RWPE2 (cell line): ENCODE measurements at regions not wholly inside any gene's neighbourhood (a gene's known extent, or its start where the extent isn't known, plus 50 kb on each side); places are given as distances from the start of the nearest gene placed in this dataset.
"Not testable (repeated sequence)": the region's sequence is repeated elsewhere in the genome, so short reads cannot be mapped to it uniquely, and the experiment has no call there.

Experiments
- ATAC-seq: fragments of 200-7000 bp; cut with Tn5 transposase; 3 replicates; pipeline ENCODE4 v1.9.1; 2021; ENCODE audit warnings: low read depth
- DNase-seq: peaks from one replicate; pipeline ENCODE4 v3.0.0-alpha.2; 2020; ENCODE audit warnings: low spot score
- H3K27ac ChIP-seq: fragments of 450-650 bp; 2 replicates; pipeline ENCODE4 v1.5.1; 2017; ENCODE audit warnings: mild to moderate bottlenecking; ENCODE audit not compliant: poor library complexity, severe bottlenecking
- H3K27me3 ChIP-seq: fragments of 250-450 bp; sonication (Bioruptor Pico); 2 replicates; pipeline ENCODE4 v1.5.1; 2021; ENCODE audit warnings: mild to moderate bottlenecking, moderate library complexity; ENCODE audit not compliant: insufficient read depth, poor library complexity, severe bottlenecking
- H3K36me3 ChIP-seq: fragments of 250-450 bp; sonication (Bioruptor Pico); 2 replicates; pipeline ENCODE4 v1.5.1; 2020; ENCODE audit warnings: low read depth, mild to moderate bottlenecking, moderate library complexity
- H3K4me1 ChIP-seq: fragments of 250-450 bp; sonication (Bioruptor Pico); 2 replicates; pipeline ENCODE4 v1.5.1; 2021; ENCODE audit warnings: mild to moderate bottlenecking, moderate library complexity; ENCODE audit not compliant: insufficient read depth, poor library complexity, severe bottlenecking
- H3K4me3 ChIP-seq: fragments of 250-450 bp; sonication (Bioruptor Pico); 2 replicates; pipeline ENCODE4 v1.5.1; 2021; ENCODE audit warnings: mild to moderate bottlenecking, moderate library complexity; ENCODE audit not compliant: severe bottlenecking
- H3K9me3 ChIP-seq: fragments of 250-450 bp; sonication (Bioruptor Pico); 2 replicates; pipeline ENCODE4 v1.5.1; 2021; ENCODE audit warnings: mild to moderate bottlenecking, moderate library complexity; ENCODE audit not compliant: severe bottlenecking
- TF ChIP-seq, protein P1 (sequence below): fragments of 450-650 bp; IDR thresholded peaks from one replicate; pipeline ENCODE4 v1.5.1; 2017; ENCODE audit warnings: mild to moderate bottlenecking, moderate library complexity; ENCODE audit not compliant: poor library complexity, severe bottlenecking

DNA sequence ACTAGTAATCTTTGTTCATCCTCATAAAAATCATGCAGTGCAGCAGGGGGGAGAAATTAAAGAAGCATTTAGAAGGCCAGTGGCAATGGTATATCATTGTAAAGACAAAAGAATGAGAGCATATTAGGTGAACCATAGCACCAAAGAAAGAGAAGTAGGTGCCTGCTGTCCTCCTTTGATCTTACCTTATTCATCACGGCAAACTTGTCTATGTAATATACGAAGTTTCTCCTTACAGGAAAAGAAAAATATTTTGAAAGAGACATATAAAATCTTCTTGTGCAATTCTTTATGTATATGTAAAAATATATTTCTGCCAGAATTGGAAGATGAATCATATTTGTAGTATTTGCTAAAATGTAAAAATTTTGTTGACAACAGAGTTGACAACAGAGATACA lies 411.3 kb upstream of the ARRDC3 start:
- ATAC-seq: no peak
- no peak overlapping the region for H3K27ac ChIP-seq

DNA sequence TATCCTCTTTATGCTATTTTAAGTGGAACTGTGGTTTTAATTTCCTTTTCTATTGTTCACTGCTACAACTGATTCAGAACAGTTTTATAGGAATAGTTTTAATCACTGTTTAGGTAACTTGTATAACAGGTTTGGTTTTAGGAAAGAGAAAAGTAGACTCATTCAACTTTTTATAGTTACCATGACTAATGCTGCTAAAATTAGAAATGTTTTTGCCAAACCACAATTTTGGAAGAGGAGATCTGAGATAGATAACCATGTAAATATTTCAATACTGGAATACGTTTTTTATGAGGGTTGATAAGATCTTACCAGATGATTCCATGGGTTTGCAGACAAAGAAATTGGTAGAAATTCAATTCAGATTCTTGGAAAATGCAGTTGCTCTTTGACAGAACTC lies 404.6 kb upstream of the ARRDC3 start:
- H3K9me3 ChIP-seq: no peaks in the 10 kb centered on the region
- DNase-seq: no peak
- TF ChIP-seq, protein P1, sequence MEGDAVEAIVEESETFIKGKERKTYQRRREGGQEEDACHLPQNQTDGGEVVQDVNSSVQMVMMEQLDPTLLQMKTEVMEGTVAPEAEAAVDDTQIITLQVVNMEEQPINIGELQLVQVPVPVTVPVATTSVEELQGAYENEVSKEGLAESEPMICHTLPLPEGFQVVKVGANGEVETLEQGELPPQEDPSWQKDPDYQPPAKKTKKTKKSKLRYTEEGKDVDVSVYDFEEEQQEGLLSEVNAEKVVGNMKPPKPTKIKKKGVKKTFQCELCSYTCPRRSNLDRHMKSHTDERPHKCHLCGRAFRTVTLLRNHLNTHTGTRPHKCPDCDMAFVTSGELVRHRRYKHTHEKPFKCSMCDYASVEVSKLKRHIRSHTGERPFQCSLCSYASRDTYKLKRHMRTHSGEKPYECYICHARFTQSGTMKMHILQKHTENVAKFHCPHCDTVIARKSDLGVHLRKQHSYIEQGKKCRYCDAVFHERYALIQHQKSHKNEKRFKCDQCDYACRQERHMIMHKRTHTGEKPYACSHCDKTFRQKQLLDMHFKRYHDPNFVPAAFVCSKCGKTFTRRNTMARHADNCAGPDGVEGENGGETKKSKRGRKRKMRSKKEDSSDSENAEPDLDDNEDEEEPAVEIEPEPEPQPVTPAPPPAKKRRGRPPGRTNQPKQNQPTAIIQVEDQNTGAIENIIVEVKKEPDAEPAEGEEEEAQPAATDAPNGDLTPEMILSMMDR: no peak
- H3K36me3 ChIP-seq: no peaks in the 10 kb centered on the region
- H3K4me3 ChIP-seq: no peak overlapping the region
- no peaks in the 10 kb centered on the region for H3K4me1 ChIP-seq
- H3K27ac ChIP-seq: no peak overlapping the region
- H3K27me3 ChIP-seq: peaks cover 6% of the 10 kb centered on the region
- ATAC-seq: peak; percentile 40; the same call in 2 of the 3 replicates

More for the DNA sequence above, 411.3 kb upstream of the ARRDC3 start:
- Histone ChIP-seq H3K36me3 (no peaks in the 10 kb centered on the region), H3K27me3 (peaks cover 8% of the 10 kb centered on the region), H3K9me3 (no peaks in the 10 kb centered on the region), H3K4me3 (no peak overlapping the region), H3K4me1 (no peaks in the 10 kb centered on the region)
- TF ChIP-seq, protein P1: no peak
- no peak for DNase-seq

DNA sequence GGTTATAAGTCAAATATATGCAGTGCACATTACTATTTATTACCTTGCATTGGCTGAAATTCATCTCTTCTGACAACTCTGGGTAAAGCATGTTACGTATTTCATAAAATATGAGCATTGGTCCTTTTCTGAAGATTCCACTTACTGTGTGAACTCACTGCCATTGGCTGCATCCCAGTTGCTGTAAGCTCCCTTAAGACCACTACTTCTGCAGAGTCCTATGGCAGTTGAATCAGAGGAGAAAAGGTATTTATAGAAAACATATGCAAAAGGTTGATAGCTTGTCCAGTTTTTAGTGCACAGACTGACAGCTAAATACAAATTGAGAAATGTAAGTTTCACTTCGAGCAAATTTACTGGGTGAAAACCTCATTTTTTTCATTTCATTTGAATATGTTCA lies 394.6 kb upstream of the ARRDC3 start:
- no peak for ATAC-seq
- Histone ChIP-seq H3K4me1 (no peaks in the 10 kb centered on the region), H3K36me3 (no peaks in the 10 kb centered on the region), H3K27ac (no peak overlapping the region), H3K4me3 (no peak overlapping the region), H3K9me3 (no peaks in the 10 kb centered on the region), H3K27me3 (peaks cover 17% of the 10 kb centered on the region)
- DNase-seq: no peak
- TF ChIP-seq, protein P1: no peak

DNA sequence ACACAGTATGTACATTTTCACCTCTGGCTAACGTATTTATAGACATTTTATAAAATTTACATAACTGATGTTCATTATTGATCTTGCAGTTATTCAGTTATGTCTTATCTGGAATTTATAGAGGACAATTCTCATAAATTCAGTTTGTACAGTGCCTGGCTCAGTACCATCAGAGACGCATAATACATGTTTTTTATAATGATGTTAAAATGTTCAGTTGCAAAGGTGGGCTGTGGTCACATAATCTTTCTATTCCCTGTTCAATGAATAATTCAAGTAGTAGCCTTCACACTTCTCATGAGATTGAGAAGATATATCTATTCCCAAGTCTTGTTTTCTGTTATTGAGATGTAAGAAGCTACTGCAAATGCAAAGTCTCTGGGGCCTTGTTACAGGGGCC lies 393.1 kb upstream of the ARRDC3 start:
- Histone ChIP-seq H3K36me3 (no peaks in the 10 kb centered on the region), H3K9me3 (no peaks in the 10 kb centered on the region), H3K27me3 (peaks cover 17% of the 10 kb centered on the region), H3K27ac (no peak overlapping the region), H3K4me3 (no peak overlapping the region), H3K4me1 (no peaks in the 10 kb centered on the region)
- TF ChIP-seq, protein P1: no peak
- DNase-seq (no peak), ATAC-seq (no peak)

DNA sequence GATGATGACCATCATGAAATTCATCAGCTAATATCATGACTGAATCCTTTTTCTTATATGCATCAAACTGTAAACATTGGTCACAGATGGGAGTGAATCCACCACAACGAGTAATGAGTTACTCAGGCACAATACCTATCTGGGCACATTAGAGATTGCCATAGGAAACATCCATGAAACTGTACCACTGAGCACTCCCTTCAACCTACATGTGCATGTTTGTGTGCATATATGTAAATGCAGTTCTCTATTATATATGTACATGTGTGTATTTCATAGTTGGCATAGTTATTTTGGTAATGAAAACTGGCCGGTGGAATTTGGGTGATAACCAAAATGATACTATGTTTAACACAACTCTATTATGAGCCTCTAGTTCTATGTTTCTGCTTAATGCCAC lies 387.3 kb upstream of the ARRDC3 start:
- Histone ChIP-seq H3K9me3 (no peaks in the 10 kb centered on the region), H3K27me3 (no peaks in the 10 kb centered on the region), H3K4me1 (no peaks in the 10 kb centered on the region), H3K36me3 (no peaks in the 10 kb centered on the region), H3K4me3 (no peak overlapping the region), H3K27ac (no peak overlapping the region)
- TF ChIP-seq, protein P1: no peak
- ATAC-seq (no peak), DNase-seq (no peak)

DNA sequence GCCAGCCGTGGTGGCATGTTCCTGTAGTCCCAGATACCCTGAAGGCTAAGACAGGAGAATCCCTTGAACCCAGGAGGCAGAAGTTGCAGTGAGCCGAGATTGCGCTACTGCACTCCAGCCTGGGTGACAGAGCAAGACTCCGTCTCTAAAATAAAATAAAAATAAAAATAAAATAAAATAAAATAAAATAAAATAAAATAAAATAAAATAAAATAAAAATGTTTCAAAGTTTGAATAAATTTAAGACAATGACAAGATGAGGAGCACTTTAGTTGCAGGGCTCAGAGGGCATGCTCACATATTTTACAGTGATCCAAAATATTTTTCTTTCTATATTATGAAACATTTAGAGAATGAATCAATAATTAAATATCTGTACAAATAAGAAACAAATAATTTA lies 374.3 kb upstream of the ARRDC3 start:
- H3K27ac ChIP-seq: not testable (repeated sequence)

More for the DNA sequence above, 374.3 kb upstream of the ARRDC3 start:
- H3K27me3 ChIP-seq: peaks cover 13% of the 10 kb centered on the region
- not testable (repeated sequence) for H3K4me1 ChIP-seq, H3K36me3 ChIP-seq, H3K9me3 ChIP-seq, ATAC-seq, DNase-seq, H3K4me3 ChIP-seq
